GM12878 (cell line): ENCODE measurements at regions not wholly inside any gene's neighbourhood (a gene's known extent, or its start where the extent isn't known, plus 50 kb on each side); places are given as distances from the start of the nearest gene placed in this dataset.

Experiments used
- POLR2A ChIP-seq: IDR thresholded peaks from 2 replicates; pipeline ENCODE4 v1.6.1; 2011; ENCODE audit warnings: low read depth, mild to moderate bottlenecking, low read length
- ZNF592 ChIP-seq: fragments of 450-650 bp; IDR thresholded peaks from 2 replicates; pipeline ENCODE4 v1.6.1; 2017; ENCODE audit warnings: mild to moderate bottlenecking, moderate library complexity
- TF ChIP-seq, protein P1 (sequence below), 3 experiments: IDR thresholded peaks in 2 of 3; conservative IDR thresholded peaks in 1 of 3; 2 replicates each; pipeline ENCODE4 v1.5.1; 2011; ENCODE audit warnings: low read depth in 3 of 3, low read length in 3 of 3, mild to moderate bottlenecking in 3 of 3, control low read depth in 2 of 3, moderate library complexity in 2 of 3, inconsistent platforms in 1 of 3, mixed read lengths in 1 of 3; ENCODE audit not compliant: control insufficient read depth in 2 of 3, insufficient read depth in 1 of 3; ENCODE audit errors: extremely low read depth in 1 of 3

GRCh38 chr2:117603567-117603966 is 210.9 kb upstream of the DDX18 start:
- TF ChIP-seq, protein P1, sequence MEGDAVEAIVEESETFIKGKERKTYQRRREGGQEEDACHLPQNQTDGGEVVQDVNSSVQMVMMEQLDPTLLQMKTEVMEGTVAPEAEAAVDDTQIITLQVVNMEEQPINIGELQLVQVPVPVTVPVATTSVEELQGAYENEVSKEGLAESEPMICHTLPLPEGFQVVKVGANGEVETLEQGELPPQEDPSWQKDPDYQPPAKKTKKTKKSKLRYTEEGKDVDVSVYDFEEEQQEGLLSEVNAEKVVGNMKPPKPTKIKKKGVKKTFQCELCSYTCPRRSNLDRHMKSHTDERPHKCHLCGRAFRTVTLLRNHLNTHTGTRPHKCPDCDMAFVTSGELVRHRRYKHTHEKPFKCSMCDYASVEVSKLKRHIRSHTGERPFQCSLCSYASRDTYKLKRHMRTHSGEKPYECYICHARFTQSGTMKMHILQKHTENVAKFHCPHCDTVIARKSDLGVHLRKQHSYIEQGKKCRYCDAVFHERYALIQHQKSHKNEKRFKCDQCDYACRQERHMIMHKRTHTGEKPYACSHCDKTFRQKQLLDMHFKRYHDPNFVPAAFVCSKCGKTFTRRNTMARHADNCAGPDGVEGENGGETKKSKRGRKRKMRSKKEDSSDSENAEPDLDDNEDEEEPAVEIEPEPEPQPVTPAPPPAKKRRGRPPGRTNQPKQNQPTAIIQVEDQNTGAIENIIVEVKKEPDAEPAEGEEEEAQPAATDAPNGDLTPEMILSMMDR (IDR thresholded peaks at IDR 0.05 in 2 of 3, conservative IDR thresholded peaks at IDR 0.05 in 1 of 3; ENCODE audit: control insufficient read depth in 2 of 3, extremely low read depth in 1 of 3, insufficient read depth in 1 of 3, low read depth in 3 of 3, low read length in 3 of 3), result no peak
- TF ChIP-seq ZNF592 (no peak), POLR2A (no peak)
